ENCODE measurements at regions not wholly inside any gene's neighbourhood (a gene's known extent, or its start where the extent isn't known, plus 50 kb on each side); places are given as distances from the start of the nearest gene placed in this dataset.

GRCh38 chr16:7044331-7044730 lies 288.3 kb upstream of the RBFOX1 start:
- no TSS peak for BruUV-seq (replicated peaks)
- Histone ChIP-seq H3K4me2 (ENCODE audit: insufficient read depth, low read length) (no peak overlapping the region), H3K27me3 (ENCODE audit: control insufficient read depth in 2 of 2, insufficient read depth in 2 of 2, low read length in 2 of 2) (no peaks in the 10 kb centered on the region), H3K9me1 (replicated peaks; ENCODE audit: control insufficient read depth, extremely low read depth, insufficient read depth, low read length) (no peaks in the 10 kb centered on the region), H3K4me1 (ENCODE audit: control insufficient read depth, extremely low read depth, insufficient read depth, low read length) (no peaks in the 10 kb centered on the region), H3K9me3 (replicated peaks; ENCODE audit: control insufficient read depth, insufficient read depth, low read length) (peaks cover 3% of the 10 kb centered on the region), H3K27ac (ENCODE audit: insufficient read depth, low read depth, low read length) (no peak overlapping the region), H3K79me2 (ENCODE audit: control insufficient read depth, insufficient read depth, low read length) (no peaks in the 10 kb centered on the region), H4K20me1 (replicated peaks; ENCODE audit: control insufficient read depth, extremely low read depth, insufficient read depth, low read length) (no peaks in the 10 kb centered on the region), H3K4me3 (replicated peaks in 1 of 3; ENCODE audit: insufficient read depth in 1 of 3, low read depth in 1 of 3, low read length in 3 of 3) (no peak overlapping the region), H2AFZ (ENCODE audit: low read depth, low read length) (no peak overlapping the region), H3K9ac (replicated peaks; ENCODE audit: extremely low read depth, insufficient read depth, low read length) (no peak overlapping the region), H3K36me3 (ENCODE audit: control insufficient read depth in 2 of 2, extremely low read depth in 1 of 2, insufficient read depth in 2 of 2, low read length in 2 of 2) (no peaks in the 10 kb centered on the region)
- intact Hi-C loops (cut with micrococcal nuclease) (no loop called here), dilution Hi-C loops (cut with MboI; ENCODE audit: extremely low pct_ligation_motif_present, low sequenced_read_pairs) (no loop called here)
- DNase-seq (ENCODE audit: low read depth, low spot score) (no peak), FAIRE-seq (no peak)
- ChIA-PET POLR2A (no interaction called here), CTCF (no interaction called here)
- no peak for TF ChIP-seq EZH2 (IDR thresholded peaks at IDR 0.05; ENCODE audit: borderline replicate concordance, low read depth, low read length, severe bottlenecking)
- TF ChIP-seq POLR2A (IDR thresholded peaks at IDR 0.05; ENCODE audit: low read depth, low read length) = no peak
- no peak for TF ChIP-seq CTCF (IDR thresholded peaks at IDR 0.05; ENCODE audit: extremely low read depth in 1 of 2, insufficient read depth in 1 of 2, low read depth in 1 of 2, low read length in 2 of 2)
- no peak for TF ChIP-seq POLR2AphosphoS5 (IDR thresholded peaks at IDR 0.05; ENCODE audit: insufficient read depth, low read depth, low read length)
- TF ChIP-seq MYC (IDR thresholded peaks at IDR 0.05; ENCODE audit: low read depth, low read length) = no peak
- TF ChIP-seq FOS (IDR thresholded peaks at IDR 0.05; ENCODE audit: borderline replicate concordance, insufficient read depth, low read length) = no peak
- no peak for TF ChIP-seq MAX (IDR thresholded peaks at IDR 0.05; ENCODE audit: insufficient read depth, insufficient read length)
- TF ChIP-seq GATA2 (IDR thresholded peaks at IDR 0.05; ENCODE audit: insufficient read depth, insufficient read length, low read depth, low read length) = no peak
- TF ChIP-seq JUN (IDR thresholded peaks at IDR 0.05; ENCODE audit: borderline replicate concordance, insufficient read depth, insufficient read length, low read depth) = no peak
